A673 (cell line): ENCODE measurements at regions not wholly inside any gene's neighbourhood (a gene's known extent, or its start where the extent isn't known, plus 50 kb on each side); places are given as distances from the start of the nearest gene placed in this dataset.

Source experiments
- BruUV-seq: library from RNA; stranded (reverse); fragments of 400-500 nt; replicated peaks from 2 replicates; lab custom pipeline; 2021; lab: Mats Ljungman, UMichigan
- CTCF ChIA-PET: fragments of 300-600 bp; sonication (Branson Sonifier 250); formaldehyde crosslinking; loops from one replicate; lab custom pipeline; 2022; ENCODE audit warnings: antibody characterized with exemption; lab: Charles Lee
- POLR2A ChIA-PET: fragments of 300-600 bp; sonication (Branson Sonifier 250); formaldehyde crosslinking; loops from one replicate; lab custom pipeline; 2022; ENCODE audit warnings: antibody characterized with exemption; ENCODE audit not compliant: low non-redundant PET; lab: Charles Lee
- DNase-seq: peaks from one replicate; pipeline ENCODE4 v3.0.0-alpha.2; 2015; ENCODE audit warnings: low spot score
- H3K27ac ChIP-seq: fragments of 200-600 bp; sonication (generic); 2 replicates; pipeline ENCODE4 v1.5.1; 2016; ENCODE audit warnings: mixed run types, low read depth, mild to moderate bottlenecking, mixed read lengths, antibody characterized with exemption, low read length; ENCODE audit not compliant: poor library complexity, severe bottlenecking
- H3K27me3 ChIP-seq: fragments of 200-600 bp; sonication (generic); replicated peaks from 2 replicates; pipeline ENCODE4 v1.6.1; 2017; ENCODE audit warnings: mixed run types, low read depth, mild to moderate bottlenecking, mixed read lengths, antibody characterized with exemption, low read length; ENCODE audit not compliant: insufficient read depth, poor library complexity
- H3K36me3 ChIP-seq: fragments of 200-600 bp; sonication (generic); 2 replicates; pipeline ENCODE4 v1.6.1; 2016; ENCODE audit warnings: mixed run types, mild to moderate bottlenecking, mixed read lengths, antibody characterized with exemption, low read length; ENCODE audit not compliant: insufficient read depth, poor library complexity, severe bottlenecking
- H3K4me1 ChIP-seq: fragments of 200-600 bp; sonication (generic); 2 replicates; pipeline ENCODE4 v1.6.1; 2017; ENCODE audit warnings: mixed run types, mild to moderate bottlenecking, mixed read lengths, antibody characterized with exemption, low read length; ENCODE audit not compliant: insufficient read depth, poor library complexity, severe bottlenecking
- H3K4me3 ChIP-seq: fragments of 200-600 bp; sonication (generic); 2 replicates; pipeline ENCODE4 v1.5.1; 2016; ENCODE audit warnings: low read depth, mixed run types, mild to moderate bottlenecking, mixed read lengths, low read length; ENCODE audit not compliant: poor library complexity, severe bottlenecking
- H3K9me3 ChIP-seq: fragments of 200-600 bp; sonication (generic); 2 replicates; pipeline ENCODE4 v1.6.1; 2016; ENCODE audit warnings: mixed run types, low read depth, mild to moderate bottlenecking, mixed read lengths, antibody characterized with exemption, low read length; ENCODE audit not compliant: poor library complexity, severe bottlenecking
- CTCF ChIP-seq: fragments of 300-800, 200-600 bp; sonication (generic); conservative IDR thresholded peaks from 2 replicates; pipeline ENCODE4 v1.5.1; 2017; ENCODE audit warnings: low read depth, mild to moderate bottlenecking, antibody characterized with exemption, low read length, moderate library complexity, mixed read lengths
- EZH2 ChIP-seq: fragments of 200-600 bp; sonication (generic); IDR thresholded peaks from 2 replicates; pipeline ENCODE4 v1.6.1; 2017; ENCODE audit warnings: borderline replicate concordance, low read depth, mild to moderate bottlenecking, mixed read lengths, antibody characterized with exemption, low read length; ENCODE audit not compliant: poor library complexity, severe bottlenecking
- intact Hi-C: fragments of 100-400 bp; cut with micrococcal nuclease; formaldehyde crosslinking; loops from one replicate; pipeline ENCODE4 v1.10.0; 2022; ENCODE audit not compliant: unreplicated experiment

GRCh38 chr15:66844041-66844746 is 142.2 kb downstream of the SMAD6 start:
- Histone ChIP-seq H3K36me3 (no peaks in the 10 kb centered on the region), H3K9me3 (no peaks in the 10 kb centered on the region), H3K27ac (no peak overlapping the region), H3K4me1 (peaks cover 3% of the 10 kb centered on the region), H3K27me3 (no peaks in the 10 kb centered on the region), H3K4me3 (no peak overlapping the region)
- CTCF ChIA-PET, result no interaction called here
- TF ChIP-seq CTCF, result no peak
- no peak for TF ChIP-seq EZH2
- BruUV-seq, result no TSS peak
- no peak for DNase-seq
- POLR2A ChIA-PET, result no interaction called here
- intact Hi-C loops, result no loop called here

- peaks cover 3% of the 10 kb centered on the region for H3K4me1 ChIP-seq
- no peak for DNase-seq
- BruUV-seq, result no TSS peak
- CTCF ChIA-PET, result no interaction called here
- no peaks in the 10 kb centered on the region for H3K9me3 ChIP-seq
- no peak overlapping the region for H3K4me3 ChIP-seq
- H3K27ac ChIP-seq, result no peak overlapping the region
- H3K36me3 ChIP-seq, result no peaks in the 10 kb centered on the region
- intact Hi-C loops, result no loop called here
- TF ChIP-seq EZH2, result no peak
- TF ChIP-seq CTCF, result no peak
- POLR2A ChIA-PET, result no interaction called here
- H3K27me3 ChIP-seq, result no peaks in the 10 kb centered on the region
Measured at GRCh38 chr15:66844747-66845145, 142.7 kb downstream of the SMAD6 start.

- DNase-seq, result no peak
- Histone ChIP-seq H3K4me3 (no peak overlapping the region), H3K27ac (no peak overlapping the region), H3K4me1 (peaks cover 3% of the 10 kb centered on the region), H3K36me3 (no peaks in the 10 kb centered on the region), H3K27me3 (no peaks in the 10 kb centered on the region), H3K9me3 (no peaks in the 10 kb centered on the region)
- BruUV-seq, result no TSS peak
- POLR2A ChIA-PET, result no interaction called here
- intact Hi-C loops, result no loop called here
- CTCF ChIA-PET, result no interaction called here
- TF ChIP-seq CTCF, result no peak
- no peak for TF ChIP-seq EZH2
Measured at GRCh38 chr15:66845266-66845785, 143.3 kb downstream of the SMAD6 start.
